Testis (tissue), 2 donors: ENCODE measurements at regions not wholly inside any gene's neighbourhood (a gene's known extent, or its start where the extent isn't known, plus 50 kb on each side); places are given as distances from the start of the nearest gene placed in this dataset.
A peak's percentile ranks its signal among the peaks of the same experiment; 100 is the strongest.

Source experiments
- DNase-seq: peaks from one replicate; pipeline ENCODE4 v3.0.0-alpha.2; 2019
- H3K27ac ChIP-seq, 2 donors: fragments of 200-600 bp; sonication (generic); one replicate each; pipeline ENCODE4 v1.5.1; 2019
- H3K27me3 ChIP-seq: fragments of 200-600 bp; sonication (generic); one replicate; pipeline ENCODE4 v1.5.1; 2019
- H3K36me3 ChIP-seq: fragments of 200-600 bp; sonication (generic); one replicate; pipeline ENCODE4 v1.5.1; 2017; ENCODE audit warnings: low read depth; ENCODE audit errors: missing control alignments
- H3K4me1 ChIP-seq: fragments of 200-600 bp; sonication (generic); one replicate; pipeline ENCODE4 v1.5.1; 2019
- H3K4me3 ChIP-seq, 2 donors: fragments of 200-600 bp; sonication (generic); one replicate each; pipeline ENCODE4 v1.5.1; 2017 to 2019
- H3K9me3 ChIP-seq: fragments of 200-600 bp; sonication (generic); one replicate; pipeline ENCODE4 v1.5.1; 2017
- POLR2A ChIP-seq: fragments of 450-650 bp; IDR thresholded peaks from one replicate; pipeline ENCODE4 v1.6.1; 2017; ENCODE audit warnings: antibody characterized with exemption, mild to moderate bottlenecking, moderate library complexity
- WGBS, 2 donors: methylation state at CpG; one replicate each; pipeline ENCODE4 v1.1.5; 2018; 5-methylcytosine and 5-hydroxymethylcytosine counted together
- intact Hi-C: fragments of 100-400 bp; cut with DNase I; formaldehyde crosslinking; loops from one replicate; pipeline ENCODE4 v1.15.1; 2023; ENCODE audit warnings: low total_unique reads
- TF ChIP-seq, protein P1 (sequence below), 3 experiments: fragments of 450-650 bp in 2 of 3; fragments of 200-600 bp in 1 of 3; sonication (generic) in 1 of 3; IDR thresholded peaks; one replicate each; pipeline ENCODE4 v1.5.1; 2016 to 2019; ENCODE audit warnings: antibody characterized with exemption in 3 of 3, mild to moderate bottlenecking in 2 of 3, moderate library complexity in 1 of 3

GRCh38 chr13:62838929-62839328 lies 1423.3 kb upstream of the PCDH20 start:
- Histone ChIP-seq H3K27me3 (no peaks in the 10 kb centered on the region), H3K27ac (no peak overlapping the region), H3K4me1 (no peaks in the 10 kb centered on the region), H3K36me3 (no peaks in the 10 kb centered on the region), H3K9me3 (no peaks in the 10 kb centered on the region), H3K4me3 (no peak overlapping the region)
- intact Hi-C loops, result no loop called here
- TF ChIP-seq, protein P1, sequence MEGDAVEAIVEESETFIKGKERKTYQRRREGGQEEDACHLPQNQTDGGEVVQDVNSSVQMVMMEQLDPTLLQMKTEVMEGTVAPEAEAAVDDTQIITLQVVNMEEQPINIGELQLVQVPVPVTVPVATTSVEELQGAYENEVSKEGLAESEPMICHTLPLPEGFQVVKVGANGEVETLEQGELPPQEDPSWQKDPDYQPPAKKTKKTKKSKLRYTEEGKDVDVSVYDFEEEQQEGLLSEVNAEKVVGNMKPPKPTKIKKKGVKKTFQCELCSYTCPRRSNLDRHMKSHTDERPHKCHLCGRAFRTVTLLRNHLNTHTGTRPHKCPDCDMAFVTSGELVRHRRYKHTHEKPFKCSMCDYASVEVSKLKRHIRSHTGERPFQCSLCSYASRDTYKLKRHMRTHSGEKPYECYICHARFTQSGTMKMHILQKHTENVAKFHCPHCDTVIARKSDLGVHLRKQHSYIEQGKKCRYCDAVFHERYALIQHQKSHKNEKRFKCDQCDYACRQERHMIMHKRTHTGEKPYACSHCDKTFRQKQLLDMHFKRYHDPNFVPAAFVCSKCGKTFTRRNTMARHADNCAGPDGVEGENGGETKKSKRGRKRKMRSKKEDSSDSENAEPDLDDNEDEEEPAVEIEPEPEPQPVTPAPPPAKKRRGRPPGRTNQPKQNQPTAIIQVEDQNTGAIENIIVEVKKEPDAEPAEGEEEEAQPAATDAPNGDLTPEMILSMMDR (IDR thresholded peaks at IDR 0.05), result no peak
- TF ChIP-seq POLR2A, result no peak
- DNase-seq, result no peak

GRCh38 chr13:62837895-62838294 lies 1422.2 kb upstream of the PCDH20 start:
- no peak overlapping the region for H3K4me3 ChIP-seq
- peak overlapping the region in 1 of 2 donors; percentile 41 for H3K27ac ChIP-seq
- WGBS, 2 donors, result 77 to 82% methylated on average over 2 of the region's 2 CpGs
- H3K4me1 ChIP-seq, result no peaks in the 10 kb centered on the region
- H3K9me3 ChIP-seq, result no peaks in the 10 kb centered on the region
- H3K27me3 ChIP-seq, result no peaks in the 10 kb centered on the region
- TF ChIP-seq POLR2A, result no peak
- TF ChIP-seq, protein P1 (IDR thresholded peaks at IDR 0.05), result no peak
- no peak for DNase-seq
- intact Hi-C loops, result no loop called here
- no peaks in the 10 kb centered on the region for H3K36me3 ChIP-seq

DNA sequence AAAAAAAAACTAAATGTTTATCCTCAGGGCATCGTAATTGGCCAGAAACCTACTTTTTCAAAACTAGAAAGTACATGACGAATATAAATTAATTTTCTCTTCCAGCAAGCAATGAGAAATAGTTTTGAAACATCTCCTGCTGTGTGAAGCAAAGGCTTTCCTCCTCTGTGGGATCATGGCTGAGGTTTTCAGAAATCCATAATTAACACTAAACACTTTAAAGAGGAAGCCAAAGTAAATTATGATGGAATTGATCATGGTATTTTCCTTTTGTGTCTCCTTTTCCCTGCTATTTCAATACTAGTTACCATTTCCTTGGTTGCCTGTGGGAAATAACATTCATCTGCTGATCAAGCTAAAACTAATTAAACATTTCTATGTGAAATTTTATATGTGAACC lies 1413.8 kb upstream of the PCDH20 start:
- Histone ChIP-seq H3K36me3 (no peaks in the 10 kb centered on the region), H3K27me3 (no peaks in the 10 kb centered on the region)
- TF ChIP-seq, protein P1 (IDR thresholded peaks at IDR 0.05), result no peak

GRCh38 chr13:62799931-62800436 lies 1384.3 kb upstream of the PCDH20 start:
- TF ChIP-seq POLR2A, result no peak
- TF ChIP-seq, protein P1 (IDR thresholded peaks at IDR 0.05), result no peak
- Histone ChIP-seq H3K36me3 (no peaks in the 10 kb centered on the region), H3K27ac (no peak overlapping the region), H3K27me3 (no peaks in the 10 kb centered on the region), H3K9me3 (no peaks in the 10 kb centered on the region), H3K4me1 (no peaks in the 10 kb centered on the region), H3K4me3 (no peak overlapping the region)
- DNase-seq, result no peak
- WGBS, 2 donors, result 88% methylated on average over 5 of the region's 5 CpGs
- intact Hi-C loops, result no loop called here

More for the DNA sequence above, 1413.8 kb upstream of the PCDH20 start:
- H3K4me3 ChIP-seq, result no peak overlapping the region
- WGBS, 2 donors, result 68 to 74% methylated on average over 2 of the region's 2 CpGs
- DNase-seq, result no peak
- H3K9me3 ChIP-seq, result no peaks in the 10 kb centered on the region
- H3K27ac ChIP-seq, result no peak overlapping the region
- H3K4me1 ChIP-seq, result no peaks in the 10 kb centered on the region
- intact Hi-C loops, result no loop called here

- Histone ChIP-seq H3K27me3 (no peaks in the 10 kb centered on the region), H3K36me3 (no peaks in the 10 kb centered on the region), H3K27ac (no peak overlapping the region), H3K9me3 (no peaks in the 10 kb centered on the region), H3K4me3 (no peak overlapping the region), H3K4me1 (no peaks in the 10 kb centered on the region)
- 42 to 85% methylated on average over 4 to 8 of the region's 8 CpGs for WGBS, 2 donors
- no peak for DNase-seq
- TF ChIP-seq, protein P1 (IDR thresholded peaks at IDR 0.05), result no peak
- no peak for TF ChIP-seq POLR2A
- intact Hi-C loops, result no loop called here
Observed at GRCh38 chr13:62799038-62799535, 1383.4 kb upstream of the PCDH20 start.
